A673 (cell line): ENCODE measurements at regions not wholly inside any gene's neighbourhood (a gene's known extent, or its start where the extent isn't known, plus 50 kb on each side); places are given as distances from the start of the nearest gene placed in this dataset.

Source experiments
- BruUV-seq: library from RNA; stranded (reverse); fragments of 400-500 nt; replicated peaks from 2 replicates; lab custom pipeline; 2021; lab: Mats Ljungman, UMichigan
- CTCF ChIA-PET: fragments of 300-600 bp; sonication (Branson Sonifier 250); formaldehyde crosslinking; loops from one replicate; lab custom pipeline; 2022; ENCODE audit warnings: antibody characterized with exemption; lab: Charles Lee
- POLR2A ChIA-PET: fragments of 300-600 bp; sonication (Branson Sonifier 250); formaldehyde crosslinking; loops from one replicate; lab custom pipeline; 2022; ENCODE audit warnings: antibody characterized with exemption; ENCODE audit not compliant: low non-redundant PET; lab: Charles Lee
- DNase-seq: peaks from one replicate; pipeline ENCODE4 v3.0.0-alpha.2; 2015; ENCODE audit warnings: low spot score
- H3K27ac ChIP-seq: fragments of 200-600 bp; sonication (generic); 2 replicates; pipeline ENCODE4 v1.5.1; 2016; ENCODE audit warnings: mixed run types, low read depth, mild to moderate bottlenecking, mixed read lengths, antibody characterized with exemption, low read length; ENCODE audit not compliant: poor library complexity, severe bottlenecking
- H3K27me3 ChIP-seq: fragments of 200-600 bp; sonication (generic); replicated peaks from 2 replicates; pipeline ENCODE4 v1.6.1; 2017; ENCODE audit warnings: mixed run types, low read depth, mild to moderate bottlenecking, mixed read lengths, antibody characterized with exemption, low read length; ENCODE audit not compliant: insufficient read depth, poor library complexity
- H3K36me3 ChIP-seq: fragments of 200-600 bp; sonication (generic); 2 replicates; pipeline ENCODE4 v1.6.1; 2016; ENCODE audit warnings: mixed run types, mild to moderate bottlenecking, mixed read lengths, antibody characterized with exemption, low read length; ENCODE audit not compliant: insufficient read depth, poor library complexity, severe bottlenecking
- H3K4me1 ChIP-seq: fragments of 200-600 bp; sonication (generic); 2 replicates; pipeline ENCODE4 v1.6.1; 2017; ENCODE audit warnings: mixed run types, mild to moderate bottlenecking, mixed read lengths, antibody characterized with exemption, low read length; ENCODE audit not compliant: insufficient read depth, poor library complexity, severe bottlenecking
- H3K4me3 ChIP-seq: fragments of 200-600 bp; sonication (generic); 2 replicates; pipeline ENCODE4 v1.5.1; 2016; ENCODE audit warnings: low read depth, mixed run types, mild to moderate bottlenecking, mixed read lengths, low read length; ENCODE audit not compliant: poor library complexity, severe bottlenecking
- H3K9me3 ChIP-seq: fragments of 200-600 bp; sonication (generic); 2 replicates; pipeline ENCODE4 v1.6.1; 2016; ENCODE audit warnings: mixed run types, low read depth, mild to moderate bottlenecking, mixed read lengths, antibody characterized with exemption, low read length; ENCODE audit not compliant: poor library complexity, severe bottlenecking
- EZH2 ChIP-seq: fragments of 200-600 bp; sonication (generic); IDR thresholded peaks from 2 replicates; pipeline ENCODE4 v1.6.1; 2017; ENCODE audit warnings: borderline replicate concordance, low read depth, mild to moderate bottlenecking, mixed read lengths, antibody characterized with exemption, low read length; ENCODE audit not compliant: poor library complexity, severe bottlenecking
- intact Hi-C: fragments of 100-400 bp; cut with micrococcal nuclease; formaldehyde crosslinking; loops from one replicate; pipeline ENCODE4 v1.10.0; 2022; ENCODE audit not compliant: unreplicated experiment
- TF ChIP-seq, protein P1 (sequence below): fragments of 300-800, 200-600 bp; sonication (generic); conservative IDR thresholded peaks from 2 replicates; pipeline ENCODE4 v1.5.1; 2017; ENCODE audit warnings: low read depth, mild to moderate bottlenecking, antibody characterized with exemption, low read length, moderate library complexity, mixed read lengths

GRCh38 chr4:171582961-171583581 lies 230.1 kb upstream of the GALNTL6 start:
- Histone ChIP-seq H3K4me3 (no peak overlapping the region), H3K4me1 (no peaks in the 10 kb centered on the region), H3K9me3 (no peaks in the 10 kb centered on the region), H3K27ac (no peak overlapping the region), H3K36me3 (no peaks in the 10 kb centered on the region), H3K27me3 (no peaks in the 10 kb centered on the region)
- intact Hi-C loops: no loop called here
- ChIA-PET CTCF (no interaction called here), POLR2A (interaction anchor here (0.7 kb wide), 1 partner anchor 805 kb away, joined by 3 read pairs; no protein-coding TSS in a partner anchor)
- TF ChIP-seq, protein P1, sequence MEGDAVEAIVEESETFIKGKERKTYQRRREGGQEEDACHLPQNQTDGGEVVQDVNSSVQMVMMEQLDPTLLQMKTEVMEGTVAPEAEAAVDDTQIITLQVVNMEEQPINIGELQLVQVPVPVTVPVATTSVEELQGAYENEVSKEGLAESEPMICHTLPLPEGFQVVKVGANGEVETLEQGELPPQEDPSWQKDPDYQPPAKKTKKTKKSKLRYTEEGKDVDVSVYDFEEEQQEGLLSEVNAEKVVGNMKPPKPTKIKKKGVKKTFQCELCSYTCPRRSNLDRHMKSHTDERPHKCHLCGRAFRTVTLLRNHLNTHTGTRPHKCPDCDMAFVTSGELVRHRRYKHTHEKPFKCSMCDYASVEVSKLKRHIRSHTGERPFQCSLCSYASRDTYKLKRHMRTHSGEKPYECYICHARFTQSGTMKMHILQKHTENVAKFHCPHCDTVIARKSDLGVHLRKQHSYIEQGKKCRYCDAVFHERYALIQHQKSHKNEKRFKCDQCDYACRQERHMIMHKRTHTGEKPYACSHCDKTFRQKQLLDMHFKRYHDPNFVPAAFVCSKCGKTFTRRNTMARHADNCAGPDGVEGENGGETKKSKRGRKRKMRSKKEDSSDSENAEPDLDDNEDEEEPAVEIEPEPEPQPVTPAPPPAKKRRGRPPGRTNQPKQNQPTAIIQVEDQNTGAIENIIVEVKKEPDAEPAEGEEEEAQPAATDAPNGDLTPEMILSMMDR: no peak
- TF ChIP-seq EZH2: no peak
- BruUV-seq: no TSS peak
- no peak for DNase-seq

DNA sequence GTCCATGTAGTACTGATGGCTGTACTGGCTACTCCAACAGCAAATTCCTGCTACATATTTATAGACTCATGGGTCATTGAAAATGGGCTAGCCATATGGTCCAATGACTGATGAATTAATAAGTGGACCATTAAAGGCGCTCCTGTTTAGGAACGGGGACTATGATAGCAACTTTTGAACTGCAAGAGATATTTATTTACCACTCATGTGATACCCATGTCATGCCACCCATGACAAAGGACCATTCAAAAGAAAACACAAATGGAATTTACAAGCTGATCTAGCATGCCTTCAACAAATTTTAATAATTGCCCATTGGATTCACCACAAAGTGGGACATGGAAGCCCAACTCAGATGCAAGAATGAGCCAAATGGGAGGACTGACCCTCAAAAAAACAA lies 240.0 kb upstream of the GALNTL6 start:
- intact Hi-C loops: no loop called here
- no peaks in the 10 kb centered on the region for H3K4me1 ChIP-seq
- TF ChIP-seq EZH2: no peak
- TF ChIP-seq, protein P1: no peak
- BruUV-seq: no TSS peak
- H3K4me3 ChIP-seq: no peak overlapping the region
- no peaks in the 10 kb centered on the region for H3K9me3 ChIP-seq
- CTCF ChIA-PET: no interaction called here
- no peaks in the 10 kb centered on the region for H3K27me3 ChIP-seq
- no peak for DNase-seq
- POLR2A ChIA-PET: no interaction called here
- no peak overlapping the region for H3K27ac ChIP-seq
- H3K36me3 ChIP-seq: no peaks in the 10 kb centered on the region

DNA sequence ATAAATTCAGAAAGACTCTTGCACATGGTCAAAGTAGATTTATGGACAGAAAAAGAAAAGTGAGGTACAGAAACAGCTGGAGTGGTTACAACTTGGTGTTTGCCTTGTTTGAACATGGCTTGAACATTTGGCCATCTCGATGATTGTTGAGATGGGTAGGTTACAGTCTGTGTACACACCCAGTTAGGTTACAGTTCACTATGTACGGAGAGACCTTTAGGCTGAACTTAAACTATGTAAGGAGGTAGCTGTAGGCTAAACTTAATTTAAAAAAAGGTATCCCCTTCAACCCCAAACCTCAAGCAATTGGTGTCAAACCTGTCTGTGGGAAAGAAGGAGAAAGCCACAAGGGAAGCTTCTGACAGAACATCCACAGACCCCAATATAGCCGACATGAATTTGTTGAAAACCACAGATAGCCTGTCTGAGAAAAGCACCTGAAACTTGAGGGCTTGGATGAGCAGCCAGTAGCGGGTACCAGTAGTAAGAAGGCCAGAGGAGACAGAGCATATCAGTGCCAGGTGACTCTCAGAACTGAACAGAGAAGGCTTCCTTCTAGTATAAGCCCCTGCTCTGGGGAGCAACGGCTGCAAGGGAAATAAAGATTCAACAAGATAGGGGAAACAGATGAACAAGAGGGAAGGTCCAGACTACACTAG lies 247.9 kb upstream of the GALNTL6 start:
- no peak overlapping the region for H3K4me3 ChIP-seq
- no peak for DNase-seq
- no TSS peak for BruUV-seq
- no peak overlapping the region for H3K27ac ChIP-seq
- ChIA-PET CTCF (no interaction called here), POLR2A (no interaction called here)
- no peaks in the 10 kb centered on the region for H3K36me3 ChIP-seq
- intact Hi-C loops: no loop called here
- no peaks in the 10 kb centered on the region for H3K27me3 ChIP-seq
- no peak for TF ChIP-seq EZH2
- TF ChIP-seq, protein P1: no peak
- H3K4me1 ChIP-seq: no peaks in the 10 kb centered on the region
- H3K9me3 ChIP-seq: no peaks in the 10 kb centered on the region
